WTC11 (cell line): ENCODE measurements at regions not wholly inside any gene's neighbourhood (a gene's known extent, or its start where the extent isn't known, plus 50 kb on each side); places are given as distances from the start of the nearest gene placed in this dataset.

ENCODE experiments used
- ATAC-seq: fragments of 200-7000 bp; cut with Tn5 transposase; 2 replicates; pipeline ENCODE4 v1.10.0; 2021; ENCODE audit warnings: mild to moderate bottlenecking, moderate library complexity
- CTCF ChIA-PET: fragments of 300-600 bp; sonication (Branson Sonifier 250); formaldehyde crosslinking; loops from one replicate; lab custom pipeline; 2021; ENCODE audit warnings: antibody characterized with exemption; lab: Charles Lee
- POLR2A ChIA-PET: fragments of 350-600 bp; sonication (Branson Sonifier 250); formaldehyde crosslinking; loops from one replicate; lab custom pipeline; 2021; ENCODE audit warnings: antibody characterized with exemption; lab: Charles Lee
- DNase-seq: peaks from one replicate; pipeline ENCODE4 v3.0.0; 2021; ENCODE audit warnings: low spot score
- H3K27ac Mint-ChIP-seq: 2 replicates; pipeline ENCODE4 v1.8.0; 2021; ENCODE audit warnings: mixed read lengths
- H3K27me3 Mint-ChIP-seq: 2 replicates; pipeline ENCODE4 v1.8.0; 2021; ENCODE audit warnings: low read depth, mild to moderate bottlenecking, moderate library complexity, mixed read lengths
- H3K36me3 Mint-ChIP-seq: 2 replicates; pipeline ENCODE4 v1.8.0; 2021; ENCODE audit warnings: mixed read lengths
- H3K4me1 Mint-ChIP-seq: 2 replicates; pipeline ENCODE4 v1.8.0; 2022; ENCODE audit warnings: mixed read lengths
- H3K4me3 Mint-ChIP-seq: 2 replicates; pipeline ENCODE4 v1.8.0; 2021; ENCODE audit warnings: mild to moderate bottlenecking, moderate library complexity, mixed read lengths
- H3K9me3 Mint-ChIP-seq: 2 replicates; pipeline ENCODE4 v1.8.0; 2021; ENCODE audit warnings: mixed read lengths
- CREM ChIP-seq: sonication (generic); formaldehyde crosslinking; IDR thresholded peaks from 2 replicates; pipeline ENCODE4 v1.8.1; 2022; ENCODE audit warnings: mild to moderate bottlenecking, missing genetic modification reagents, moderate library complexity
- ELF4 ChIP-seq: sonication (generic); formaldehyde crosslinking; IDR thresholded peaks from 2 replicates; pipeline ENCODE4 v1.8.1; 2022; ENCODE audit warnings: low read depth, mild to moderate bottlenecking, moderate library complexity, missing genetic modification reagents
- ETV6 ChIP-seq: sonication (generic); formaldehyde crosslinking; IDR thresholded peaks from 2 replicates; pipeline ENCODE4 v1.8.1; 2022; ENCODE audit warnings: mild to moderate bottlenecking, missing genetic modification reagents
- FOXP1 ChIP-seq: sonication (generic); formaldehyde crosslinking; IDR thresholded peaks from 2 replicates; pipeline ENCODE4 v1.8.0; 2022; ENCODE audit warnings: missing genetic modification reagents, mild to moderate bottlenecking, moderate library complexity, borderline replicate concordance
- FOXP4 ChIP-seq: sonication (generic); formaldehyde crosslinking; IDR thresholded peaks from 2 replicates; pipeline ENCODE4 v1.8.0; 2022; ENCODE audit warnings: mild to moderate bottlenecking, missing genetic modification reagents
- HMGA2 ChIP-seq: fragments of 250-450 bp; sonication (Bioruptor Pico); IDR thresholded peaks from 2 replicates; pipeline ENCODE4 v1.4.0; 2021; ENCODE audit warnings: mild to moderate bottlenecking, moderate library complexity
- IRF1 ChIP-seq: sonication (generic); formaldehyde crosslinking; IDR thresholded peaks from 2 replicates; pipeline ENCODE4 v1.8.0; 2023; ENCODE audit warnings: missing genetic modification reagents
- IRF2 ChIP-seq: sonication (generic); formaldehyde crosslinking; IDR thresholded peaks from 2 replicates; pipeline ENCODE4 v1.8.0; 2022; ENCODE audit warnings: low read depth, missing genetic modification reagents, borderline replicate concordance
- JAZF1 ChIP-seq: fragments of 250-450 bp; sonication (Bioruptor Pico); IDR thresholded peaks from 2 replicates; pipeline ENCODE4 v1.9.0; 2021; ENCODE audit warnings: moderate library complexity, mild to moderate bottlenecking, inconsistent platforms
- JUN ChIP-seq: sonication (generic); formaldehyde crosslinking; IDR thresholded peaks from 2 replicates; pipeline ENCODE4 v1.8.0; 2023; ENCODE audit warnings: mild to moderate bottlenecking, missing genetic modification reagents
- KAT7 ChIP-seq: sonication (generic); formaldehyde crosslinking; IDR thresholded peaks from 2 replicates; pipeline ENCODE4 v1.8.1; 2023; ENCODE audit warnings: missing genetic modification reagents, mild to moderate bottlenecking, borderline replicate concordance
- NFYB ChIP-seq: sonication (generic); formaldehyde crosslinking; conservative IDR thresholded peaks from 2 replicates; pipeline ENCODE4 v1.8.0; 2022; ENCODE audit warnings: low read depth, missing genetic modification reagents
- NR2C2 ChIP-seq: sonication (generic); formaldehyde crosslinking; IDR thresholded peaks from 2 replicates; pipeline ENCODE4 v1.8.0; 2022; ENCODE audit warnings: mild to moderate bottlenecking, missing genetic modification reagents
- RORB ChIP-seq: fragments of 250-450 bp; sonication (Bioruptor Pico); IDR thresholded peaks from 2 replicates; pipeline ENCODE4 v1.9.0; 2021; ENCODE audit warnings: mild to moderate bottlenecking
- TEAD1 ChIP-seq: sonication (generic); formaldehyde crosslinking; IDR thresholded peaks from 2 replicates; pipeline ENCODE4 v1.8.0; 2022; ENCODE audit warnings: mild to moderate bottlenecking, missing genetic modification reagents
- TP53 ChIP-seq: sonication (generic); formaldehyde crosslinking; IDR thresholded peaks from 2 replicates; pipeline ENCODE4 v1.8.1; 2023; ENCODE audit warnings: mild to moderate bottlenecking, missing genetic modification reagents
- ZNF263 ChIP-seq: sonication (generic); formaldehyde crosslinking; IDR thresholded peaks from 2 replicates; pipeline ENCODE4 v1.8.1; 2022; ENCODE audit warnings: low read depth, mild to moderate bottlenecking, moderate library complexity, missing genetic modification reagents
- ZNF396 ChIP-seq: fragments of 250-450 bp; sonication (Bioruptor Pico); IDR thresholded peaks from 2 replicates; pipeline ENCODE4 v1.8.0; 2021; ENCODE audit warnings: mild to moderate bottlenecking, moderate library complexity, borderline replicate concordance
- TF ChIP-seq, protein P1 (sequence below): sonication (generic); formaldehyde crosslinking; IDR thresholded peaks from 2 replicates; pipeline ENCODE4 v1.8.0; 2022; ENCODE audit warnings: mild to moderate bottlenecking, missing genetic modification reagents
- TF ChIP-seq, protein P2 (sequence below): sonication (generic); formaldehyde crosslinking; IDR thresholded peaks from 2 replicates; pipeline ENCODE4 v1.8.1; 2022; ENCODE audit warnings: mild to moderate bottlenecking, moderate library complexity, missing genetic modification reagents
- TF ChIP-seq, protein P3 (sequence below): fragments of 250-450 bp; sonication (Bioruptor Pico); IDR thresholded peaks from 2 replicates; pipeline ENCODE4 v1.9.0; 2021; ENCODE audit warnings: moderate library complexity, mild to moderate bottlenecking, inconsistent platforms, borderline replicate concordance
- TF ChIP-seq, protein P4 (sequence below): sonication (generic); formaldehyde crosslinking; IDR thresholded peaks from 2 replicates; pipeline ENCODE4 v1.8.0; 2022; ENCODE audit warnings: mild to moderate bottlenecking, missing genetic modification reagents
- TF ChIP-seq, protein P5 (sequence below): fragments of 200-600 bp; IDR thresholded peaks from 2 replicates; pipeline ENCODE4 v1.8.0; 2022; ENCODE audit warnings: antibody characterized with exemption
- TF ChIP-seq, protein P6 (sequence below): fragments of 250-450 bp; sonication (Bioruptor Pico); IDR thresholded peaks from 2 replicates; pipeline ENCODE4 v2.1.2; 2022; ENCODE audit warnings: mild to moderate bottlenecking, moderate library complexity
- TF ChIP-seq, protein P7 (sequence below): sonication (generic); formaldehyde crosslinking; IDR thresholded peaks from 2 replicates; pipeline ENCODE4 v1.8.1; 2023; ENCODE audit warnings: mild to moderate bottlenecking, missing genetic modification reagents

GRCh38 chr13:68888832-68889231 is 1218.8 kb upstream of the ATXN8OS start:
- Mint-ChIP-seq H3K9me3 (peaks cover 8% of the 10 kb centered on the region), H3K4me3 (no peak overlapping the region), H3K4me1 (peaks cover 39% of the 10 kb centered on the region), H3K36me3 (no peaks in the 10 kb centered on the region)
- DNase-seq (no peak), ATAC-seq (no peak)
- TF ChIP-seq CREM (CRISPR knock-in tag) (no peak), JUN (CRISPR knock-in tag) (no peak), NFYB (CRISPR knock-in tag) (no peak), ELF4 (CRISPR knock-in tag) (no peak), NR2C2 (CRISPR knock-in tag) (no peak), TEAD1 (CRISPR knock-in tag) (no peak), KAT7 (no peak), IRF2 (CRISPR knock-in tag) (no peak), RORB (CRISPR knock-in tag) (no peak), ZNF396 (CRISPR knock-in tag) (no peak), JAZF1 (CRISPR knock-in tag) (no peak), ETV6 (CRISPR knock-in tag) (no peak)
- TF ChIP-seq, protein P1, sequence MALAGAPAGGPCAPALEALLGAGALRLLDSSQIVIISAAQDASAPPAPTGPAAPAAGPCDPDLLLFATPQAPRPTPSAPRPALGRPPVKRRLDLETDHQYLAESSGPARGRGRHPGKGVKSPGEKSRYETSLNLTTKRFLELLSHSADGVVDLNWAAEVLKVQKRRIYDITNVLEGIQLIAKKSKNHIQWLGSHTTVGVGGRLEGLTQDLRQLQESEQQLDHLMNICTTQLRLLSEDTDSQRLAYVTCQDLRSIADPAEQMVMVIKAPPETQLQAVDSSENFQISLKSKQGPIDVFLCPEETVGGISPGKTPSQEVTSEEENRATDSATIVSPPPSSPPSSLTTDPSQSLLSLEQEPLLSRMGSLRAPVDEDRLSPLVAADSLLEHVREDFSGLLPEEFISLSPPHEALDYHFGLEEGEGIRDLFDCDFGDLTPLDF (CRISPR knock-in tag) = no peak
- TF ChIP-seq, protein P2, sequence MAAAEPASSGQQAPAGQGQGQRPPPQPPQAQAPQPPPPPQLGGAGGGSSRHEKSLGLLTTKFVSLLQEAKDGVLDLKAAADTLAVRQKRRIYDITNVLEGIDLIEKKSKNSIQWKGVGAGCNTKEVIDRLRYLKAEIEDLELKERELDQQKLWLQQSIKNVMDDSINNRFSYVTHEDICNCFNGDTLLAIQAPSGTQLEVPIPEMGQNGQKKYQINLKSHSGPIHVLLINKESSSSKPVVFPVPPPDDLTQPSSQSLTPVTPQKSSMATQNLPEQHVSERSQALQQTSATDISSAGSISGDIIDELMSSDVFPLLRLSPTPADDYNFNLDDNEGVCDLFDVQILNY = no peak
- TF ChIP-seq, protein P3, sequence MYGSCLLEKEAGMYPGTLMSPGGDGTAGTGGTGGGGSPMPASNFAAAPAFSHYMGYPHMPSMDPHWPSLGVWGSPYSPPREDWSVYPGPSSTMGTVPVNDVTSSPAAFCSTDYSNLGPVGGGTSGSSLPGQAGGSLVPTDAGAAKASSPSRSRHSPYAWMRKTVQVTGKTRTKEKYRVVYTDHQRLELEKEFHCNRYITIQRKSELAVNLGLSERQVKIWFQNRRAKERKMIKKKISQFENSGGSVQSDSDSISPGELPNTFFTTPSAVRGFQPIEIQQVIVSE = no peak
- TF ChIP-seq, all 79 proteins: peak for 0
- no peaks in the 10 kb centered on the region for H3K27me3 Mint-ChIP-seq
- ChIA-PET CTCF (no interaction called here), POLR2A (no interaction called here)
- H3K27ac Mint-ChIP-seq = no peak overlapping the region

- Mint-ChIP-seq H3K36me3 (no peaks in the 10 kb centered on the region), H3K27ac (no peak overlapping the region), H3K4me1 (no peaks in the 10 kb centered on the region), H3K9me3 (no peaks in the 10 kb centered on the region), H3K27me3 (no peaks in the 10 kb centered on the region), H3K4me3 (no peak overlapping the region)
- ChIA-PET CTCF (no interaction called here), POLR2A (no interaction called here)
- DNase-seq (no peak), ATAC-seq (no peak)
- TF ChIP-seq ZNF263 (CRISPR knock-in tag) (no peak), IRF1 (CRISPR knock-in tag) (no peak), FOXP1 (CRISPR knock-in tag) (no peak), TP53 (CRISPR knock-in tag) (no peak), FOXP4 (CRISPR knock-in tag) (no peak), HMGA2 (CRISPR knock-in tag) (no peak), CREM (CRISPR knock-in tag) (no peak)
- TF ChIP-seq, protein P4, sequence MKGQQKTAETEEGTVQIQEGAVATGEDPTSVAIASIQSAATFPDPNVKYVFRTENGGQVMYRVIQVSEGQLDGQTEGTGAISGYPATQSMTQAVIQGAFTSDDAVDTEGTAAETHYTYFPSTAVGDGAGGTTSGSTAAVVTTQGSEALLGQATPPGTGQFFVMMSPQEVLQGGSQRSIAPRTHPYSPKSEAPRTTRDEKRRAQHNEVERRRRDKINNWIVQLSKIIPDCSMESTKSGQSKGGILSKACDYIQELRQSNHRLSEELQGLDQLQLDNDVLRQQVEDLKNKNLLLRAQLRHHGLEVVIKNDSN (CRISPR knock-in tag) = no peak
- TF ChIP-seq, protein P5, sequence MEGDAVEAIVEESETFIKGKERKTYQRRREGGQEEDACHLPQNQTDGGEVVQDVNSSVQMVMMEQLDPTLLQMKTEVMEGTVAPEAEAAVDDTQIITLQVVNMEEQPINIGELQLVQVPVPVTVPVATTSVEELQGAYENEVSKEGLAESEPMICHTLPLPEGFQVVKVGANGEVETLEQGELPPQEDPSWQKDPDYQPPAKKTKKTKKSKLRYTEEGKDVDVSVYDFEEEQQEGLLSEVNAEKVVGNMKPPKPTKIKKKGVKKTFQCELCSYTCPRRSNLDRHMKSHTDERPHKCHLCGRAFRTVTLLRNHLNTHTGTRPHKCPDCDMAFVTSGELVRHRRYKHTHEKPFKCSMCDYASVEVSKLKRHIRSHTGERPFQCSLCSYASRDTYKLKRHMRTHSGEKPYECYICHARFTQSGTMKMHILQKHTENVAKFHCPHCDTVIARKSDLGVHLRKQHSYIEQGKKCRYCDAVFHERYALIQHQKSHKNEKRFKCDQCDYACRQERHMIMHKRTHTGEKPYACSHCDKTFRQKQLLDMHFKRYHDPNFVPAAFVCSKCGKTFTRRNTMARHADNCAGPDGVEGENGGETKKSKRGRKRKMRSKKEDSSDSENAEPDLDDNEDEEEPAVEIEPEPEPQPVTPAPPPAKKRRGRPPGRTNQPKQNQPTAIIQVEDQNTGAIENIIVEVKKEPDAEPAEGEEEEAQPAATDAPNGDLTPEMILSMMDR = no peak
- TF ChIP-seq, protein P6, sequence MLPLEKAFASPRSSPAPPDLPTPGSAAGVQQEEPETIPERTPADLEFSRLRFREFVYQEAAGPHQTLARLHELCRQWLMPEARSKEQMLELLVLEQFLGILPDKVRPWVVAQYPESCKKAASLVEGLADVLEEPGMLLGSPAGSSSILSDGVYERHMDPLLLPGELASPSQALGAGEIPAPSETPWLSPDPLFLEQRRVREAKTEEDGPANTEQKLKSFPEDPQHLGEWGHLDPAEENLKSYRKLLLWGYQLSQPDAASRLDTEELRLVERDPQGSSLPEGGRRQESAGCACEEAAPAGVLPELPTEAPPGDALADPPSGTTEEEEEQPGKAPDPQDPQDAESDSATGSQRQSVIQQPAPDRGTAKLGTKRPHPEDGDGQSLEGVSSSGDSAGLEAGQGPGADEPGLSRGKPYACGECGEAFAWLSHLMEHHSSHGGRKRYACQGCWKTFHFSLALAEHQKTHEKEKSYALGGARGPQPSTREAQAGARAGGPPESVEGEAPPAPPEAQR = no peak
- TF ChIP-seq, protein P7, sequence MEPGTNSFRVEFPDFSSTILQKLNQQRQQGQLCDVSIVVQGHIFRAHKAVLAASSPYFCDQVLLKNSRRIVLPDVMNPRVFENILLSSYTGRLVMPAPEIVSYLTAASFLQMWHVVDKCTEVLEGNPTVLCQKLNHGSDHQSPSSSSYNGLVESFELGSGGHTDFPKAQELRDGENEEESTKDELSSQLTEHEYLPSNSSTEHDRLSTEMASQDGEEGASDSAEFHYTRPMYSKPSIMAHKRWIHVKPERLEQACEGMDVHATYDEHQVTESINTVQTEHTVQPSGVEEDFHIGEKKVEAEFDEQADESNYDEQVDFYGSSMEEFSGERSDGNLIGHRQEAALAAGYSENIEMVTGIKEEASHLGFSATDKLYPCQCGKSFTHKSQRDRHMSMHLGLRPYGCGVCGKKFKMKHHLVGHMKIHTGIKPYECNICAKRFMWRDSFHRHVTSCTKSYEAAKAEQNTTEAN (CRISPR knock-in tag) = no peak
Observed at GRCh38 chr13:68872338-68872737, 1235.3 kb upstream of the ATXN8OS start.
